22Rv1 (cell line): ENCODE measurements at regions not wholly inside any gene's neighbourhood (a gene's known extent, or its start where the extent isn't known, plus 50 kb on each side); places are given as distances from the start of the nearest gene placed in this dataset.
A peak's percentile ranks its signal among the peaks of the same experiment; 100 is the strongest.

Experiments used
- H3K27ac ChIP-seq: fragments of 450-650 bp; 2 replicates; pipeline ENCODE4 v1.5.1; 2017
- ZFX ChIP-seq: fragments of 450-650 bp; IDR thresholded peaks from 2 replicates; pipeline ENCODE4 v1.6.1; 2017; ENCODE audit warnings: antibody characterized with exemption, borderline replicate concordance
- TF ChIP-seq, protein P1 (sequence below): fragments of 450-650 bp; IDR thresholded peaks from 2 replicates; pipeline ENCODE4 v1.5.1; 2017; ENCODE audit warnings: mild to moderate bottlenecking

DNA sequence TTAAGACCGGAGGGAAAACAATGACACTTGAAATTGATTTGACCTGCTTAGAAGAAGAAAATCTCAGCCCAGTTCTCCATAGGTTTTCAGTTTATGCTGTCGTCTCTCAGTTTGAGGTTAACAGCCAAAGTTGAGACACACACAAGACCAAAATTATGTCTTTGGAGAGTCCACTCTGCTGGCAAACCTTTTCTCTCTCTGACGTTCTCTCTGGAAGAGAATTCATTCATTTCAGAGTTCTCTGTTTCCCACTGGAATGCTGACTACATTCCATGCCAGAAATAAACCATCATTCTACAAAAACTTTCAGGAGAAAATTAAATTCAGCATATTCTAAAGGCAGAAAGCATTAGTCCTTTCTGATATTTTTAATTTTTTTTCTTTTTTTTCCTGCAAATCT lies 155.2 kb downstream of the TFAP2A start:
- no peak overlapping the region for H3K27ac ChIP-seq

DNA sequence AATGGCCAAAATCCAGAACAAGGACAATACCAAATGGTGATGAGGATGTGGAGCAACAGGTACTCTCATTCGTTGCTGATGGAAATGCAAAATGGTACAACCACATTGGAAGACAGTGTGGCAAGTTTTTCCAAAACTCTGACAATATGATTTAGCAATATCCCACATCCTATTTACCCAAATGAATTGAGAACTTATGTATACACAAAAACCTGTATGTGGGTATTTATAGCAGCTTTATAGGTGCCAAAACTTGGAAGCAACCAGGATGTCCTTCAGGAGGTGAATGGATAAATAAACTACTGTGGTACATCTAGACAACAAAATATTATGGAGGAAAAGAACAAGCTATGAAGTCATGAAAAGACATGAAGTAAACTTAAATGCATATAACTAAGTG lies 156.5 kb downstream of the TFAP2A start:
- TF ChIP-seq ZFX, result no peak
- TF ChIP-seq, protein P1, sequence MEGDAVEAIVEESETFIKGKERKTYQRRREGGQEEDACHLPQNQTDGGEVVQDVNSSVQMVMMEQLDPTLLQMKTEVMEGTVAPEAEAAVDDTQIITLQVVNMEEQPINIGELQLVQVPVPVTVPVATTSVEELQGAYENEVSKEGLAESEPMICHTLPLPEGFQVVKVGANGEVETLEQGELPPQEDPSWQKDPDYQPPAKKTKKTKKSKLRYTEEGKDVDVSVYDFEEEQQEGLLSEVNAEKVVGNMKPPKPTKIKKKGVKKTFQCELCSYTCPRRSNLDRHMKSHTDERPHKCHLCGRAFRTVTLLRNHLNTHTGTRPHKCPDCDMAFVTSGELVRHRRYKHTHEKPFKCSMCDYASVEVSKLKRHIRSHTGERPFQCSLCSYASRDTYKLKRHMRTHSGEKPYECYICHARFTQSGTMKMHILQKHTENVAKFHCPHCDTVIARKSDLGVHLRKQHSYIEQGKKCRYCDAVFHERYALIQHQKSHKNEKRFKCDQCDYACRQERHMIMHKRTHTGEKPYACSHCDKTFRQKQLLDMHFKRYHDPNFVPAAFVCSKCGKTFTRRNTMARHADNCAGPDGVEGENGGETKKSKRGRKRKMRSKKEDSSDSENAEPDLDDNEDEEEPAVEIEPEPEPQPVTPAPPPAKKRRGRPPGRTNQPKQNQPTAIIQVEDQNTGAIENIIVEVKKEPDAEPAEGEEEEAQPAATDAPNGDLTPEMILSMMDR, result no peak
- H3K27ac ChIP-seq, result no peak overlapping the region

More for the DNA sequence above, 155.2 kb downstream of the TFAP2A start:
- TF ChIP-seq, protein P1, result no peak
- TF ChIP-seq ZFX, result no peak

DNA sequence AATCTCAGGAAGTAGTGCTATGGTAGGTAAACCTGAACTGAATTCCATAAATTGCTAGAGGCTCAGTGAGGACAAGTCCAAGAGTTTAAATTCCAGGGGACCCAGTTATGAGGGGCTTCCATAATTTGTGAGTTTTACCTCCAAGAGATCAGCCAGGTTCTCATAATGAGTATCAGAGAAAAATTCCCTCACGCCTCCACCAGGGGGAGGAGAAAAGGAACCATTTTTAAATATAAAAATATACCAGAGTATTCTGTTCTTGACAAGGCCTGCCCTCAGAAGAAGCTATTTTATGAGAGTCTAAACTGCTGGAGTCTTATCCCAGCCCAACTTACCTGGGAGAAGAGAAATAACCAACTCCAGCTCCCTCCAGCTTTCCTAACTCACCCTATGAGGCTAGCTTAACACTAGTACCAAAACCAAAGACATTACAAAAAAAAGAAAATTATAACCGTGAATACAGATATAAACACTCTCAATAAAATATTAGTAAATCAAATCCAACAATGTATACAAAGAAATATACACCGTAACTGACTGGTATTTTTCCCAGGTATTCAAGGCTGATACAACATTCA lies 158.7 kb downstream of the TFAP2A start:
- H3K27ac ChIP-seq, result no peak overlapping the region
- TF ChIP-seq, protein P1, result peak; percentile 55
- TF ChIP-seq ZFX, result no peak

DNA sequence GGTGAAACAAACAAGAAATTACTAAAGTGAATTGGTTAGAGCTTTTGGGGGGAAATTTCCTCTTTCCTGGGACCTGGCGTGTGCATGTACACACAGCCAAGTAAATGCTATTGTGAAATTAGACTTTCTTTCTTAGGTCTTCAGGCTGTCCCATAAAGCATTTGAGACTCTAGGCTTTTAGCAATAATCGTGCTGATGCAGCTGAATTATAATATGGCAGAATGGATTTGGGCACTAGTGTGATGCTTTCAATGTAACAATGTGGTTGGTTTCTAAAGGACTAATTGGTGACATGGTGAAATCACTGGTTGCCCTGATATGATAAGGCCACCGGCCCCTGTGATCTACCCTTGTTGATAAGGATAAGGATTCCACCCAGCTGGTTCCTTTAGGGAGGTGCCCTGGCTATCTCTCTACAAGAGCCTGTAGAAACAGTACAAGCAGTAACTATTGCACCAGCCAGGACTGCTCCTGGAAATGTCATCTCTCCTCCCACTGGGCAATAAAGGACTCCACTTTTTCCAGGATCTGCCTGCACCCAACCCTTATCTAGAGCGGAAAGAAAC lies 164.1 kb downstream of the TFAP2A start:
- no peak for TF ChIP-seq ZFX
- TF ChIP-seq, protein P1, result no peak
- H3K27ac ChIP-seq, result no peak overlapping the region

DNA sequence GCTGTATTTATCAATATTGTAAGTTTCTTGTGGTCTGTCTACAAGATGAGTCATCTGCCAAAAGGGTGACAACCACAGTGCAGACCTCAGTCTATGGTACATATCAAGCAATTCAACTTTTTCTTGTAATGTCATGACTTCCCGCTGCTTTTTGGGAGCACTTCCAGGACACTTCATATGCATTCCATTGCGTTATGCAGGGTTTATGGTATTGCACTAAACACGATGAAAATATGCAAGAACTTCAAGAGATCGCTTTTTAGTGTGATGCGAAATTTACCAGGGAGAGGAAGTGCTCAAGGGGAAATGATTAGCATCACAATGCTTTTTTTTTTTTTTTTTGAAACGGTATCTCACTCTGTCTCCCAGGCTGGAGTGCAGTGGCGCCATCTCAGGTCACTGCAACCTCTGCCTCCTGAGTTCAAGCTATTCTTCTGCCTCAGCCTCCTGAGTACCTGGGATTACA lies 166.5 kb downstream of the TFAP2A start:
- TF ChIP-seq ZFX, result no peak
- TF ChIP-seq, protein P1, result peak; percentile 23; the same call in 1 of the 2 replicates

DNA sequence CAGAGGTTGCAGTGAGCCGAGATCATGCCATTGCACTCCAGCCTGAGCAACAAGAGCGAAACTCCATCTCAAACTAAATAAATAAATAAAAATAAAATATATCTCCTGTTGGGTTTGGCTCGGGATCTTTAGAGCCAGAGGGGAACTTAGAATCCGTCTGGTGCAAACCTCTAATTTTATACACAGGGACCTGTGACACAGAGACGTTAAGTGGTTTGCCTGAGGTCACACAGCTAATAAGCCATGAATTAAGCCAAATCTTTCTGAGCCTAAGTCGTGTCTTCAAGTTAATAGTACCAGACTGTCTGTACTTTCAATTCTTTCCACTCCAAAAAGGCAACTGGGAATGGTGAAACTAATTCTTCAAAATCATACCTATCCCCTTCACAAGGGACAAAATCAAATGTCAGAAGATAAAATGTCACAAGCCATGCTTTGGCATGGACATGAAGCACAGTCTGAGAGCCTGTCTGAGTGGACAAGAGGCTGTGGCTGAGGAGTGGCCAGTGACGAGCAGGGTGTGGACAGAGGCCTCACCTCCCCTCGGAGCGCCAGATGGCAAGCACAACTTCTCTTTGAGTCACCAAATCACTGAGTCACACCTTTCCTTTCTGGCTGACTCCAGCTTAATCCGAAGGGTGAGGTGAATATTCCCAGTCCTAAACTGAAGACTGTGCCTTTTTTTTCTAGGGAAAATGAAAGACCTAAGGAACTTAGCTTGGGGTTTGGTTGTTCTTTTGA lies 177.4 kb downstream of the TFAP2A start:
- TF ChIP-seq ZFX, result no peak
- TF ChIP-seq, protein P1, result no peak
- H3K27ac ChIP-seq, result no peak overlapping the region

More for the DNA sequence above, 166.5 kb downstream of the TFAP2A start:
- H3K27ac ChIP-seq, result no peak overlapping the region

DNA sequence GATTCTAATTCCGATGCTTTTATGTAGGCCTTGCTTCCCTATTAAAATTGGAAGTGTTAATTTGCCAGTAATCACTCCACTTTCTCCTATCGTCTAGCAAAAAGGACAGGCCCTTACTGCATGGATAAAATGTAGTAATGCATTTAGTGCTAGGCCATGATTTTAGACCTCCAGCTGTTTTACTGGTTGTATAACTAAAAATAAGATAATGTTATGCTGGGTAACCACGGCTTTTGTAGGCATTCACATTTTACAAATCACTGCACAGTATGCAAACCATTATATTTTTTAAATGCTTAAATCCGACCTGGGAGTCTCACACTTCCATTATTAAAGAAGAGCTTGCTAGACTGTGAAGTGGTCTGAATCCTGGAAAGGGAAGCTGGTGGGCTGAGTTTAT lies 179.5 kb downstream of the TFAP2A start:
- TF ChIP-seq ZFX, result no peak
- TF ChIP-seq, protein P1, result no peak

More for the DNA sequence above, 179.5 kb downstream of the TFAP2A start:
- no peak overlapping the region for H3K27ac ChIP-seq
